Esophagus squamous epithelium (tissue), 5 donors: ENCODE measurements at regions not wholly inside any gene's neighbourhood (a gene's known extent, or its start where the extent isn't known, plus 50 kb on each side); places are given as distances from the start of the nearest gene placed in this dataset.

Experiments used
- DNase-seq: peaks from one replicate; lab custom pipeline; 2025; lab: John Stamatoyannopoulos, UW
- H3K27ac ChIP-seq, 4 donors: fragments of 200-600 bp; sonication (generic); one replicate each; pipeline ENCODE4 v1.5.1; 2016 to 2019; ENCODE audit warnings: mild to moderate bottlenecking in 1 of 4
- H3K27me3 ChIP-seq, 4 donors: fragments of 200-600 bp; sonication (generic); 1 replicate in 3 of 4; 2 replicates in 1 of 4; pipeline versions ENCODE4 v1.5.1 to v1.6.0; 2017 to 2021; ENCODE audit warnings: antibody characterized with exemption in 1 of 4
- H3K36me3 ChIP-seq, 3 donors: fragments of 200-600 bp; sonication (generic); one replicate each; pipeline ENCODE4 v1.5.1; 2016 to 2019
- H3K4me1 ChIP-seq, 3 donors: fragments of 200-600 bp; sonication (generic); one replicate each; pipeline ENCODE4 v1.5.1; 2017 to 2019
- H3K4me3 ChIP-seq, 4 donors: fragments of 200-600 bp; sonication (generic); 1 replicate in 3 of 4; 2 replicates in 1 of 4; pipeline ENCODE4 v1.5.1; 2016 to 2019; ENCODE audit warnings: mild to moderate bottlenecking in 2 of 4, moderate library complexity in 1 of 4
- H3K9me3 ChIP-seq, 3 donors: fragments of 200-600 bp; sonication (generic); one replicate each; pipeline ENCODE4 v1.5.1; 2016 to 2019
- CTCF ChIP-seq, 6 experiments: fragments of 450-650 bp in 4 of 6; fragments of 200-600 bp in 2 of 6; sonication (generic) in 2 of 6; IDR thresholded peaks; one replicate each; pipeline ENCODE4 v1.5.1; 2016 to 2019; ENCODE audit warnings: antibody characterized with exemption in 6 of 6, mild to moderate bottlenecking in 4 of 6, moderate library complexity in 4 of 6
- POLR2A ChIP-seq, 4 donors: fragments of 450-650 bp; IDR thresholded peaks; one replicate each; pipeline ENCODE4 v1.6.1; 2017; ENCODE audit warnings: antibody characterized with exemption in 4 of 4, mild to moderate bottlenecking in 4 of 4, moderate library complexity in 3 of 4
- WGBS, 2 donors: methylation state at CpG; one replicate each; pipeline ENCODE4 v1.1.5; 2018; 5-methylcytosine and 5-hydroxymethylcytosine counted together
- intact Hi-C: fragments of 100-400 bp; cut with DNase I; formaldehyde crosslinking; loops from one replicate; pipeline ENCODE4 v1.15.0; 2022
- donor health status: DM: yes; HTN: yes; CAD: no.

GRCh38 chr19:28322945-28323344 lies 890.0 kb downstream of the UQCRFS1 start:
- Histone ChIP-seq H3K27me3 (no peaks in the 10 kb centered on the region), H3K9me3 (no peaks in the 10 kb centered on the region), H3K4me3 (no peak overlapping the region), H3K36me3 (no peaks in the 10 kb centered on the region), H3K4me1 (no peaks in the 10 kb centered on the region), H3K27ac (no peak overlapping the region)
- no peak for DNase-seq
- WGBS, 2 donors, result 53 to 60% methylated on average over 3 of the region's 3 CpGs
- TF ChIP-seq POLR2A (IDR thresholded peaks at IDR 0.05) (no peak), CTCF (IDR thresholded peaks at IDR 0.05) (no peak)
- intact Hi-C loops, result no loop called here

GRCh38 chr19:28322491-28322890 lies 890.5 kb downstream of the UQCRFS1 start:
- WGBS, 2 donors, result 58 to 63% methylated on average over 4 of the region's 4 CpGs
- H3K9me3 ChIP-seq, result no peaks in the 10 kb centered on the region
- H3K27me3 ChIP-seq, result no peaks in the 10 kb centered on the region
- no peak for TF ChIP-seq CTCF (IDR thresholded peaks at IDR 0.05)
- TF ChIP-seq POLR2A (IDR thresholded peaks at IDR 0.05), result no peak
- no peaks in the 10 kb centered on the region for H3K4me1 ChIP-seq
- intact Hi-C loops, result no loop called here
- H3K27ac ChIP-seq, result no peak overlapping the region
- no peaks in the 10 kb centered on the region for H3K36me3 ChIP-seq
- no peak for DNase-seq
- no peak overlapping the region for H3K4me3 ChIP-seq

DNA sequence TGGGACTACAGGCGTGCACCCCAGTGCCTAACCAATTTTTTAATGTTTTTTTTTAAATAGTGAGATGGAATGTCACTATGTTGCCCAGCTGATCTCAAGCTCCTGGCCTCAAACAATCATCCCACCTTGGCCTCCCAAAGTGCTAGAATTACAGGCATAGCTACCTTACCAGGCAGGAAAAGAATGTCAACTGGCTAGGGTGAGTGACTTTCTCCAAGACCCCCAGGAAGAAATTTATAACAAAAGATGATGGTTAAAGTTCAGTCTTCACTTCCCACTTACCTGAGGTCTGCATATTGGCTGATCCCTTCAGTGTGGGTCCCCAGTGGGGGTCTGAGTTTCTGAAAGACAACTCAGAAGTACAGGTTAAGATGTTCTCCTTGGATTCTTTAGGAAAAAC lies 893.0 kb downstream of the UQCRFS1 start:
- 81 to 92% methylated on average over 1 of the region's 1 CpG for WGBS, 2 donors
- Histone ChIP-seq H3K4me3 (no peak overlapping the region), H3K27me3 (no peaks in the 10 kb centered on the region), H3K27ac (no peak overlapping the region), H3K9me3 (no peaks in the 10 kb centered on the region), H3K4me1 (no peaks in the 10 kb centered on the region), H3K36me3 (no peaks in the 10 kb centered on the region)
- intact Hi-C loops, result no loop called here
- no peak for DNase-seq
- TF ChIP-seq CTCF (IDR thresholded peaks at IDR 0.05), result no peak
- TF ChIP-seq POLR2A (IDR thresholded peaks at IDR 0.05), result no peak

- Histone ChIP-seq H3K4me1 (no peaks in the 10 kb centered on the region), H3K9me3 (no peaks in the 10 kb centered on the region), H3K27ac (no peak overlapping the region), H3K4me3 (no peak overlapping the region), H3K27me3 (no peaks in the 10 kb centered on the region), H3K36me3 (no peaks in the 10 kb centered on the region)
- DNase-seq, result no peak
- TF ChIP-seq POLR2A (IDR thresholded peaks at IDR 0.05), result no peak
- TF ChIP-seq CTCF (IDR thresholded peaks at IDR 0.05), result no peak
- intact Hi-C loops, result no loop called here
- WGBS, 2 donors, result 61 to 94% methylated on average over 1 to 2 of the region's 2 CpGs
Observed at GRCh38 chr19:28319227-28319626, 893.7 kb downstream of the UQCRFS1 start.

DNA sequence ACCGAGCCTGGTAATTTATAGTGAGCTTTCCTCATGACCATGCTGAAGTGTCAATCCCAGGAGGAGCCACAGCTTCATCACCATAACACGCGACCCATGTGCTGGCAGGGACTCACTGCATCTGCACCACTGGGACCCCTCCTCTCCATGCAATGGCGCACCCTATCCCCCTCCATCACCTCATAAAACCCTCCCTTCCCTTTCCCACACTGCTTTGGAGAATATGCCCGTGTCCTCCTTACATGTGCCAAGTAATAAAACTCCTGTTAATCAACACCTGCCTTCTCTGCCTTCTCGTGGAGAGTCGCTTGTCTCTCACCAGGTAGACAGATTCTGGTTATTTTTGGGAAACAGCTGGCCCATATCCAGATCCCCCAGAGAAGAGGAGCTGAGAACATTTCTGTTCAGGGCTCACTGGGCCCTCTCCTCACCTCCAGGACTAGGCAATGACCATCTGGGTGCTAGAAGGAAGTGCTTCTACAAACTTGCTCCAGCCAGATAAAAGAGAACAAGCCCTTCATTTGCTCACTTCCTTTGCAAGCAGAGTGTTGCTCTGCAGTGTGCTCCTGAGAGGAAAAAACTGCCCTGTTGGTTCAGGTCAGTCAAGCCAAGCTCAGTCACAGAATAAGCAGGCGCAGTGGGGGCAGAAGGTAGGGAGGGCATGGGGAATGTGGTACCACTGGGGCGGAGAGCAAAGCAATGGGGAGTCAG lies 894.3 kb downstream of the UQCRFS1 start:
- H3K9me3 ChIP-seq, result no peaks in the 10 kb centered on the region
- no peak overlapping the region for H3K4me3 ChIP-seq
- no peak overlapping the region for H3K27ac ChIP-seq
- TF ChIP-seq POLR2A (IDR thresholded peaks at IDR 0.05) (no peak), CTCF (IDR thresholded peaks at IDR 0.05) (no peak)
- no peaks in the 10 kb centered on the region for H3K36me3 ChIP-seq
- no peaks in the 10 kb centered on the region for H3K27me3 ChIP-seq
- peaks cover 0 to 3% (median 0%) of the 10 kb centered on the region in 3 donors for H3K4me1 ChIP-seq
- intact Hi-C loops, result no loop called here
- WGBS, 2 donors, result 63 to 73% methylated on average over 9 of the region's 9 CpGs
- DNase-seq, result no peak
